Parathyroid adenoma (tissue), 2 donors: ENCODE measurements at regions not wholly inside any gene's neighbourhood (a gene's known extent, or its start where the extent isn't known, plus 50 kb on each side); places are given as distances from the start of the nearest gene placed in this dataset.

Source experiments
- H2AFZ ChIP-seq: fragments of 300-600 bp; sonication (generic); one replicate; pipeline ENCODE4 v1.7.0; 2017; ENCODE audit warnings: antibody characterized with exemption, mild to moderate bottlenecking
- H3K27ac ChIP-seq: fragments of 300-600 bp; sonication (generic); one replicate; pipeline ENCODE4 v1.7.0; 2017
- H3K27me3 ChIP-seq: fragments of 300-600 bp; sonication (generic); one replicate; pipeline ENCODE4 v1.7.0; 2017; ENCODE audit warnings: low read length; ENCODE audit not compliant: control insufficient read depth, insufficient read depth
- H3K36me3 ChIP-seq: fragments of 300-600 bp; sonication (generic); one replicate; pipeline ENCODE4 v1.7.0; 2017; ENCODE audit warnings: low read length; ENCODE audit not compliant: control insufficient read depth, insufficient read depth
- H3K4me1 ChIP-seq: fragments of 300-600 bp; sonication (generic); one replicate; pipeline ENCODE4 v1.7.0; 2017; ENCODE audit warnings: control low read depth
- H3K4me2 ChIP-seq: fragments of 300-600 bp; sonication (generic); one replicate; pipeline ENCODE4 v1.7.0; 2017; ENCODE audit warnings: low read length
- H3K4me3 ChIP-seq: fragments of 300-600 bp; sonication (generic); one replicate; pipeline ENCODE4 v1.7.0; 2017; ENCODE audit warnings: low read depth, low read length
- H3K79me2 ChIP-seq: fragments of 300-600 bp; sonication (generic); one replicate; pipeline ENCODE4 v1.7.0; 2017; ENCODE audit warnings: control low read depth
- H3K9ac ChIP-seq: fragments of 300-600 bp; sonication (generic); one replicate; pipeline ENCODE4 v1.7.0; 2017; ENCODE audit warnings: mild to moderate bottlenecking
- H3K9me3 ChIP-seq: fragments of 300-600 bp; sonication (generic); one replicate; pipeline ENCODE4 v1.7.0; 2017; ENCODE audit warnings: low read length; ENCODE audit not compliant: control insufficient read depth
- CTCF ChIP-seq: fragments of 300-600 bp; sonication (generic); IDR thresholded peaks from one replicate; pipeline ENCODE4 v1.7.0; 2017; ENCODE audit warnings: antibody characterized with exemption, mild to moderate bottlenecking
- donor health status: primary hyperparathyroidism.

GRCh38 chr5:79182141-79182540, 53.8 kb upstream of the JMY start:
- TF ChIP-seq CTCF, result no peak
- H2AFZ ChIP-seq, result peak overlapping the region; percentile 89
- peaks cover 11% of the 10 kb centered on the region for H3K4me1 ChIP-seq
- no peaks in the 10 kb centered on the region for H3K79me2 ChIP-seq
- H3K9ac ChIP-seq, result no peak overlapping the region
- H3K27me3 ChIP-seq, result no peaks in the 10 kb centered on the region
- no peaks in the 10 kb centered on the region for H3K36me3 ChIP-seq
- H3K4me3 ChIP-seq, result no peak overlapping the region
- no peak overlapping the region for H3K4me2 ChIP-seq
- no peaks in the 10 kb centered on the region for H3K9me3 ChIP-seq
- peak overlapping the region; percentile 80 for H3K27ac ChIP-seq

GRCh38 chr5:79183011-79183410, 52.9 kb upstream of the JMY start:
- H3K27ac ChIP-seq, result peak overlapping the region; percentile 80
- no peak for TF ChIP-seq CTCF

GRCh38 chr5:79183617-79184016, 52.3 kb upstream of the JMY start:
- H3K36me3 ChIP-seq, result no peaks in the 10 kb centered on the region
- H3K4me1 ChIP-seq, result peaks cover 11% of the 10 kb centered on the region
- no peak for TF ChIP-seq CTCF

More at GRCh38 chr5:79183011-79183410, 52.9 kb upstream of the JMY start:
- H3K36me3 ChIP-seq, result no peaks in the 10 kb centered on the region
- H3K27me3 ChIP-seq, result no peaks in the 10 kb centered on the region
- H3K4me2 ChIP-seq, result peak overlapping the region; percentile 51
- no peak overlapping the region for H3K9ac ChIP-seq
- no peaks in the 10 kb centered on the region for H3K79me2 ChIP-seq
- H2AFZ ChIP-seq, result peak overlapping the region; percentile 44
- H3K4me1 ChIP-seq, result peaks cover 11% of the 10 kb centered on the region
- H3K9me3 ChIP-seq, result no peaks in the 10 kb centered on the region
- H3K4me3 ChIP-seq, result peak overlapping the region; percentile 34

GRCh38 chr5:79186021-79186420, 49.9 kb upstream of the JMY start:
- Histone ChIP-seq H2AFZ (no peak overlapping the region), H3K79me2 (no peaks in the 10 kb centered on the region), H3K27ac (no peak overlapping the region), H3K36me3 (no peaks in the 10 kb centered on the region), H3K27me3 (no peaks in the 10 kb centered on the region), H3K9me3 (no peaks in the 10 kb centered on the region), H3K4me3 (no peak overlapping the region), H3K9ac (no peak overlapping the region), H3K4me2 (no peak overlapping the region), H3K4me1 (peaks cover 8% of the 10 kb centered on the region)
- no peak for TF ChIP-seq CTCF

More at GRCh38 chr5:79183617-79184016, 52.3 kb upstream of the JMY start:
- Histone ChIP-seq H3K9ac (no peak overlapping the region), H3K4me3 (peak overlapping the region; percentile 34), H3K27me3 (no peaks in the 10 kb centered on the region), H2AFZ (peak overlapping the region; percentile 44), H3K27ac (peak overlapping the region; percentile 80), H3K79me2 (no peaks in the 10 kb centered on the region), H3K9me3 (no peaks in the 10 kb centered on the region), H3K4me2 (peak overlapping the region; percentile 51)
